ENCODE measurements at regions not wholly inside any gene's neighbourhood (a gene's known extent, or its start where the extent isn't known, plus 50 kb on each side); places are given as distances from the start of the nearest gene placed in this dataset.

DNA sequence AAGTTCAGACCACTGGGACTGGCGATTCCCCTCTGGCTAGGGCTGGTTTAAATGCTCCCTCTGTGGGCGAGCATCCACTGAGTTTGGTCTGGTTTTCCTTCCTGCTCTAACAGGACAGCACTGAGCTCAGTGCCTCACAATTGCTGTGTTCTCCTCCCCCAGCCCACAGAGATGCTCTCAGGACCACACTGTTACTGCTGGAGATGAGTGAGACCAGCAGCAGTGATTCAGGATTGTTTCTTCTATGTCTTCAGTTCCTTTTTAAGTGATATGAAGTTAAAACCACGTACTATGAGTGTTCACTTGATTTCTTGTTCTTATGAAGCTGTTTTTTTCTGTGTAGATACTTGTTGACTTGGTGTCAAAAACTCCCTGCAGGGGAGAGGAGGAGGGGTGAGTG, 180.4 kb upstream of the COL8A1 start:
- in situ Hi-C loops (cut with HindIII; ENCODE audit: low sequenced_read_pairs) = no loop called here
- TF ChIP-seq, protein P1, sequence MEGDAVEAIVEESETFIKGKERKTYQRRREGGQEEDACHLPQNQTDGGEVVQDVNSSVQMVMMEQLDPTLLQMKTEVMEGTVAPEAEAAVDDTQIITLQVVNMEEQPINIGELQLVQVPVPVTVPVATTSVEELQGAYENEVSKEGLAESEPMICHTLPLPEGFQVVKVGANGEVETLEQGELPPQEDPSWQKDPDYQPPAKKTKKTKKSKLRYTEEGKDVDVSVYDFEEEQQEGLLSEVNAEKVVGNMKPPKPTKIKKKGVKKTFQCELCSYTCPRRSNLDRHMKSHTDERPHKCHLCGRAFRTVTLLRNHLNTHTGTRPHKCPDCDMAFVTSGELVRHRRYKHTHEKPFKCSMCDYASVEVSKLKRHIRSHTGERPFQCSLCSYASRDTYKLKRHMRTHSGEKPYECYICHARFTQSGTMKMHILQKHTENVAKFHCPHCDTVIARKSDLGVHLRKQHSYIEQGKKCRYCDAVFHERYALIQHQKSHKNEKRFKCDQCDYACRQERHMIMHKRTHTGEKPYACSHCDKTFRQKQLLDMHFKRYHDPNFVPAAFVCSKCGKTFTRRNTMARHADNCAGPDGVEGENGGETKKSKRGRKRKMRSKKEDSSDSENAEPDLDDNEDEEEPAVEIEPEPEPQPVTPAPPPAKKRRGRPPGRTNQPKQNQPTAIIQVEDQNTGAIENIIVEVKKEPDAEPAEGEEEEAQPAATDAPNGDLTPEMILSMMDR (IDR thresholded peaks at IDR 0.05; ENCODE audit: low read depth, low read length) = no peak

DNA sequence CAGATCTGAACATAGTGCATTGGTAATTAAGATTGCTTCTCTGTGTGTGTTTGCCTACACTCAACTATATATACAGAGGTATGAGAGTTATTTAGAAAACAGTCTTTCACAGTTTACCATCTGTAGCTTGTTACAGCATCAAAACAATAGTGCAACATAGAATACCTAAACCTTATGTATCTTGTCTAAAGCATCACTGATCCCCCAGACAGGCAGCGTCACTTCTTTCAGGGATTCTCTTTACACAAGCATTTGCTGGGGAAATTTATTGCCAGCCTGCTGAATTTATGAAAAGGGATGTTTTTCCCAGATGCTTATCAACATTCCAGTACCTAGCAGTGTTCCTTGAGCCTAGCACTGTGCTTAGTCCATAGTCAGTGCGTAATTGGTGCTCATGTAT, 195.8 kb upstream of the COL8A1 start:
- TF ChIP-seq, protein P1 (IDR thresholded peaks at IDR 0.05; ENCODE audit: low read depth, low read length) = no peak

More for the DNA sequence above, 180.4 kb upstream of the COL8A1 start:
- no peak for DNase-seq (ENCODE audit: low read depth, low spot score)
- no peak overlapping the region for H3K4me3 ChIP-seq (ENCODE audit: low read depth, low read length)

DNA sequence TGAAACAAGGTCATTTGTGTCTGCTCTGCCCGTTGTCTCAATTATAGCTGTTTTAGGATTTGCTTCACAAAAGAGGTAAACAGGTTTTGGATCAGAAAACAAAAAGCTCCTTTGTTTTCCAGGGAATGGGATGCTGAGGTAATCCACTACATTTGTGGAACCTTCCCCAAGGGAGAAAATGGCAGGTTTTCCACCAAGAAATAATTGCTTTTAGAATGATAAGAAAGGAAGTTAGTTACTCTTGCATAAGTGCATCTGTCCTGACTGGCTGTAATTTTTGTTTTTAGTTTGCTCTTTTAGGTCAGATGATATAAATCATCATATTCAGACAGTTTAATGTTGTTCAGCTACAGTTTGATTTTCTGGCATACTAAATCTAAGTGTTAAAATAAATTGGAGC, 198.5 kb upstream of the COL8A1 start:
- TF ChIP-seq, protein P1 (IDR thresholded peaks at IDR 0.05; ENCODE audit: low read depth, low read length) = no peak
- no peak overlapping the region for H3K4me3 ChIP-seq (ENCODE audit: low read depth, low read length)
- no peak for DNase-seq (ENCODE audit: low read depth, low spot score)
- in situ Hi-C loops (cut with HindIII; ENCODE audit: low sequenced_read_pairs) = no loop called here

More for the DNA sequence above, 195.8 kb upstream of the COL8A1 start:
- no peak overlapping the region for H3K4me3 ChIP-seq (ENCODE audit: low read depth, low read length)
- in situ Hi-C loops (cut with HindIII; ENCODE audit: low sequenced_read_pairs) = no loop called here
- no peak for DNase-seq (ENCODE audit: low read depth, low spot score)

DNA sequence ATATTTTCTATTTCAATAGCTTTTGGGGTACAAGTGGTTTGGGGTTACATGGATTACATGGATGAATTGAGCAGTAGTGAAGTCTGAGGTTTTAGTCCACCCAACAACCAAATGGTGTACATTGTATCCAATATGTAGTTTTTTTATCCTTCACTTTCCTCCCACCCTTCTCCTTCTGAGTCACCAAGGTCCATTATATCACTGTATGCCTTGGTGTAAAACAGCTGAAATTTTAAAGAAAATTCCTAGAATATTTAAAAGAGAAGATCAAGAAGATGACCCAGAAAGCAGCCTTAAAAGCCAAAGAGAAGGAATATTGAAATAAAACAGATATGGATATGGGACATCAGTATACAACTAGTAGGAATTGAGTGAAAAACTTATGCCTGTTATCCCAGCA, 204.2 kb upstream of the COL8A1 start:
- H3K4me3 ChIP-seq (ENCODE audit: low read depth, low read length) = no peak overlapping the region
- in situ Hi-C loops (cut with HindIII; ENCODE audit: low sequenced_read_pairs) = no loop called here
- TF ChIP-seq, protein P1 (IDR thresholded peaks at IDR 0.05; ENCODE audit: low read depth, low read length) = no peak
- no peak for DNase-seq (ENCODE audit: low read depth, low spot score)

DNA sequence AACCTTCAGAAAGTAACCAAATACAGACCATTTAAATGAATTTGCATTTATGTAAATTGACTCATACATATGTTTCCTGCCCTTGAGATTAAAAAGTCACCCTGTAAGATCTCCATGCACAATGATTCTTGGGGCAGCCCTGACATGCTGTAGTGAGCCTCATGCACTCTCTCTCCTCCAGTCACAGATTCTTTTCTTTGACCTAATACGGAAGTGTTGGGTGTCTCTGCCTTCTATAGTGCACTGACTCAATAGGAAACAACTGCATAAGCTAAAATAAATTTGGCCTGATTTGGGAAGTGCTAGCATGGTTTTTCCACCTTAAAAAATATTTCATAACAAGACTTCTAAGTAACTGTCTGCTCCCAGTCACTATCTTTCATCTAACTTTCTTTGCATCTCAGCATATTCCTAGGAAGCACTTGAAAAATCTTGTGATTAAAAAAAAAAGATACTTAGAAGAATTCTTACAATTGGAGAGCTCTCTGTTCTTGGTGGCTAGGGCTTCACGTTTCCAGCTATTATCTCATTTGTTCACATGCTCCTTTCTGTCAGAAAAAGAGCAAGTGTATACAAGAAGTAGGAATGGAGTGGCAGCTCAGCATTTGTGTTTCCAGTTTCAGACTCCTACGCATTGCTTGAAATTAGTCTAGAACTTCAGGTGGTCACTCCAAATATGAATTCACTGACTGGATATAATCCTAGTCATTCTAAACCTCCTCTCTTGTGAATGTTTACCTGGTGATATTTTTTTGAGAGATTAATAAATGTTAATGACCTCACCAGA, 207.9 kb upstream of the COL8A1 start:
- in situ Hi-C loops (cut with HindIII; ENCODE audit: low sequenced_read_pairs) = no loop called here
- DNase-seq (ENCODE audit: low read depth, low spot score) = no peak
- no peak overlapping the region for H3K4me3 ChIP-seq (ENCODE audit: low read depth, low read length)
- TF ChIP-seq, protein P1 (IDR thresholded peaks at IDR 0.05; ENCODE audit: low read depth, low read length) = no peak

DNA sequence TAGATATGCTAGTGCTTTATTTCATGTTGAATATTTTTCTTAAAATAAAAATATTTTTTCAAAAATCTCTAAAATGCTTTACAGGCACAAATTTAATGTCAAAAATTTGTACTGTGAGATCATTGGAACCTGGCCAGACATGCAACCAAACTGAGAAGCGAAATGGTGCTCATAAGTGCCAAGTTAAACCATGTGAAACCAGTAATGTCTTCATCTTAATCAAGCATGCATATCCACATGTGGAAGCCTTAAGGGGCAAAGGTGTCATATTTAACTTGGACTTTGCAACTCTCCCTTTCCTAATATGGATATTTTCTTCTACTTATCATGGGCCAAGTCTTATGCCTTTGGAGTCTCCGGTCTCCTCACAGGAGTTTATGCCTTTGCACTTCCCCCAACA, 208.9 kb upstream of the COL8A1 start:
- TF ChIP-seq, protein P1 (IDR thresholded peaks at IDR 0.05; ENCODE audit: low read depth, low read length) = no peak
- no peak for DNase-seq (ENCODE audit: low read depth, low spot score)
- in situ Hi-C loops (cut with HindIII; ENCODE audit: low sequenced_read_pairs) = no loop called here
- H3K4me3 ChIP-seq (ENCODE audit: low read depth, low read length) = no peak overlapping the region
